ENCODE measurements at regions not wholly inside any gene's neighbourhood (a gene's known extent, or its start where the extent isn't known, plus 50 kb on each side); places are given as distances from the start of the nearest gene placed in this dataset.

DNA sequence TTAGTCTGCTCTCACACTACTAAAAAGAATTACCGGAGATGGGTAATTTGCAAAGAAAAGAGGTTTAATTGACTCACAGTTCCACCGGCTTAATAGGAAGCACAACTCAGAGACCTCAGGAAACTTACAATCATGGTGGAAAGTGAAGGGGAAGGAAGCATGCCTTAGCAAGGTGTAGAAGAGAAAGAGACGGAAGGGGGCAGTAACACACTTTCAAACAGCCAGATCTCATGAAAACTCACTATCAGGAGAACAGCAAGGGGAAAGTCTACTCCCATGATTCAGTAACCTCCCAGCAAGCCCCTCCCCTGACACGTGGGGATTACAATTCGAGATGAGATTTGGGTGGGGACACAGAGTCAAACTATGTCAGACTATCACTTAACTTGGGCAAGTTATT, 236.6 kb upstream of the ANO3 start:
- DNase-seq (ENCODE audit: low read depth) = no peak

DNA sequence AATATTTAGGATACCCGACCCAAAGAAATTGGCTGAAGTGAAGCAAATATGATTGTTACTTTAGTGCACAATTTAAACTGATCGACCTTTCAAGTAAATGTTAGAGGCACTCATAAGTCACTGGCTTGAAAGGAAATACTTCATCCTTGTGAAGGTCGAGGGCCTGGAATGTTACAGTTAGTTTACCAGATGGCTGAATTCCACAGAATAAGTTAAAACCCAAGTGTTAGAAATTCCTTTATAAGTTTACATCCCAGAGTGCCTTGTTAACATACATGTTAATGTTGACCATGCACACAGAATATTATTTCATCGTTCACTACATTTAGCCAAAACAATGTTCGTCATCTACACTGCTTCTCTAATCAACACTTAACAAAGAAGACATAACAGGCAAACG, 235.5 kb upstream of the ANO3 start:
- no peak for DNase-seq (ENCODE audit: low read depth)

DNA sequence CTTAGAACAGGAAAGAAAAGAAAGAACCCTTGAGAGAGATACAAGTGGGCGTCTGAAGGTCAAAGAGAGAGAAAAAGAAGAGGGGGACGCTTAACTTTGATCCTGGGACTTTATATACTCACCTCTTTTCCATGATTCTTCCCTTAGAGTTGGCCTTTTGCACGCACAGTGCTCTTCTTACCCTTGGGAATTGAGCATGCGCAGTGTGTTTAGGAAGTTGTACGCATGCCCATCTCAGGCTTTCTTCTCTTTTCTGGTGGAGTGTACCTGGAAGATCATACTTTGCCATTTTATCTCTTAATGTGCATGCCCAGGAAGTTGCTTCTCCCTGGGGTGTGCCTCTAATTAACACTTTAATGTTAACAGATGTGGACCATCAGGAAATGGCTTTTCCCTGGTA, 229.6 kb upstream of the ANO3 start:
- no peak for DNase-seq (ENCODE audit: low read depth)

DNA sequence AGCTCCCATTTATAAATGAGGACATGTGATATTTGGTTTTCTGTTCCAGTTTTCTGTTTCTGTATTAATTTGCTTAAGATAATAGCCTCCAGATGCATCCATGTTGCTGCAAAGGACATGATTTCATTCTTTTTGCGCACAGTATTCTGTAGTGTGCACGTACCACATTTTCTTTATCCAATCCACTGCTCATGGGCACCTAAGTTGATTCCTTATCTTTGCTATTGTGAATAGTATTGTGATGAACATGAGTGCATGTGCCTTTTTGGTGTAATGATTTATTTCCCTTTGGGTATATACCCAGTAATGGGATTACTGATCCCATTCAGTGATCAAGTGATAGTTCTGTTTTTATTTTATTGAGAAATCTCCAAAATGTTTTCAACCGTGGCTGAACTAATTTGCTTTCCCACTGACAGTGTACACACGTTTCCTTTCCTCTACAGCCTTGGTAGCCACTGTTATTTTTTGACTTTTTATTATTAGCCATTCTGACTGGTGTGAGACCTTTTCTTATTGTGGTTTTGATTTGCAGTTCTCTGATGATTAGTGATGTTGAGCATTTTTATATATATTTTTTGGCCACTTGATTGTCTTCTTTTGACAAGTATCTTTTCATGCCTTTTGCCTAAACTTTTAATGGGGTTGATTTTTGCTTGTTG, 226.0 kb upstream of the ANO3 start:
- no peak for DNase-seq (ENCODE audit: low read depth)

DNA sequence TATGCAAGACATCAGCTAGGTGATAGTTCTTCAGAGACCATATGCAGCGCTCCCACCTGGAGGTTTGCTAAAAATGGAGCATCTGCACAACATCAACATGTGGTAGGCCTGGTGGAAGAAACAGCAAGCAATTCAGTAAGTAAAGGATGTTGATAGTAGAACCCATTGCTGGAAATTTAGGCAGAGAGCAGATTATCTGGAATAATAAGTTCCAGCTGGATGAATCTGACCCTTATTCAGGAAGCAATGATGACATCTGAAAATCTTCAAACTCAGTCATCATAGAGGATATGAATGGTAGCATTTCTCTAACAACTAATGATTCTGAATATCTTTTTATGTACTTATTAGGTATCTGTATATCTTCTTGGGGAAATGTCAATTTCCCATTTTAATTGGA, 225.2 kb upstream of the ANO3 start:
- DNase-seq (ENCODE audit: low read depth) = no peak

DNA sequence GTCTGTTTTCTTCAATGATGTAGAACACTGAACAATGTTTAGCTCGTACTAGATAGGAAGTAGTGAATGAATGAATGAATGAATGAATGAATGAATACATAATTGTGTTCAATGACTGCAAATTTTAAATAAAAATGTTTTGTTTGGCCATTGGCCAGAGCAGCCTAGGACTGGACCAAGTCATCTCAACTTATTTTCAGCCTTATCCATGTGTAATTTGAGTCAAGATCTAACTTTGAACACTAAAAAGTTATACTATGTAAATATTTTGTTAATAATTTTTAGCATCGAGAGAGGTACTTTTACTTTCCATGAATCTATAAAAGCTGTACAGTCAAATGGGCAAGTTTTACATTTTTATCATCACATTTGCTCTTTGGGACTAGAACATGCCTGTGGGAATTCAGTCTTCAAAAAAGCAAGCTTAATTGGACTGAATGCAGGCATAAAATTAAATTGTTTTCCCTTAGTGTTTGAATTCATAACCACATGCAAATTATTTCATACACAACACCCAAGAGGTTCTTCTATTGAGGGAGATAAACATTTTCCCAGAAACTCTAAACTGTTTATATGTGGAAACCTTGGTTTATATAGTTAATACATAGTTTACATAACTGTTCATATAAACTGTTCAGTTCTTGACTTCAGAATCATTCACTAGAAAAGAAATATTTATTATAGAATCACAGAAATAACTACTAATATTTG, 222.1 kb upstream of the ANO3 start:
- no peak for DNase-seq (ENCODE audit: low read depth)

DNA sequence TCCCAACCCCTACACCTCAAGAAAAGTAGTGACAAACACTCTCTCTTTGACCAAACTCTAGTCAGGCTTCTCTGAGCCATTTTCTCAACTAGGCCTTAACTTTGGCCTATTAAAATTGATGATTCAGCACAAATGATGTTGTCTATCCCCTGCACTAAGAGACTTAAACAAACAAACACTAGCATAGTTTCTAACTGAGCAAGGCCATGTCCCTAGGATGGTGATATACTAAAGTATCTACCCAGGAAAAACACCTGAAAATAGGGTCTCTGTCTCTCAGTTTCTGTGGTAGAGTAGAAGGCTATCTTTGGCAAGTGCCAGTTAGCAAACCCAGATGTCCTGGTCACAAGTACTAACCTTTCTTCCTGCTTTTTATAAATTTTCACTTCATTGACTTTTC, 219.7 kb upstream of the ANO3 start:
- DNase-seq (ENCODE audit: low read depth) = no peak

DNA sequence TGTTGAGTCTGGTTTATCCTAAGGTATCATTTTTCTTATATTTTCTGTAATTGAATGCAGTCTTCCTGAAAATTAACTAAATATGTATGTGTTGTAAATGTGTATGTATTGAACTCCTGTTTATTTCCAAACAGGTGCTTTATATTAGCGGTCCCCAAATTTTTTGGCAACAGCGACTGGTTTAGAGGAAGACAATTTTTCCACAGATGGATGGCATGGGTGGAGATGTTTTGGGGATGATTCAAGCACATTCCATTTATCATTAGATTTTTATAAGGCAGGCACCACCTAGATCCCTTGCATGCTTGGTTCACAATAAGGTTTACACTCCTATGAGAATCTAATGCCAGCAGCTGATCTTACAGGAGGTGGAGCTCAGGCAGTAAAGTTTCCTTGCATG, 210.5 kb upstream of the ANO3 start:
- no peak for DNase-seq (ENCODE audit: low read depth)

DNA sequence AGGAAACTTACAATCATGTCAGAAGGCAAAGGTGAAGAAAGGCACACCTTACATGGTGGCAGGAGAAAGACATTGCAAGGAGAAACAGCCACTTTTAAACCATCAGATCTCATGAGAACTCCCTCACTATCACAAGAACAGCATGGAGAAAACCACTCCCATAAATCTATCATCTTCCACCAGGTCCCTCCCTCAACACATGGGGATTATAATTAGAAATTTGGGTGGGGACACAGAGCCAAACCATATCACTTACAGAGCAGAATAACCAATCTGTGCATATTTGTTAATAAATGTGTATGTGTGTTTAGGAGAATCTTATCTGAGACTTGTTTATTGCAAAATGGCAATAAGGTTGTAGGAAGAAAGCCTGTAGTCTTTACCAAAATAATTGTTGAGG, 205.2 kb upstream of the ANO3 start:
- no peak for DNase-seq (ENCODE audit: low read depth)

DNA sequence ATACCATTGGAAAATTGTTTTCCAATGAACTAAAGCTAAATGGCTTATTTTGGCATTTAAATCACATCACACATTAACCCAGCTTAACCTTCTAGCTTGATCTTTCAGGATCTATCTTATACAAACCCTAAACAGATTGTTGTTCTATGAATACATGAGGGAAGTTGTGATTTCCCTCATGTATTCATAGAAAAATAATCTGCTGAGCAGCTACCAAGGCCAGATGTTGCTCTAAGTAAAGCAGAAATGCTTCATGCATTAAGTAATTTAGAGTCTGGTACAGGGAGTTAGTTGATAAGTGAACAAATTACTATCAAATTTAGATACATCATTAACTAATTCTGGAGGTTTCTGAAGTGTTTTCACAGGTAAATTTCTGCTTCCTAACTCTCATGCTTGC, 204.6 kb upstream of the ANO3 start:
- DNase-seq (ENCODE audit: low read depth) = no peak

DNA sequence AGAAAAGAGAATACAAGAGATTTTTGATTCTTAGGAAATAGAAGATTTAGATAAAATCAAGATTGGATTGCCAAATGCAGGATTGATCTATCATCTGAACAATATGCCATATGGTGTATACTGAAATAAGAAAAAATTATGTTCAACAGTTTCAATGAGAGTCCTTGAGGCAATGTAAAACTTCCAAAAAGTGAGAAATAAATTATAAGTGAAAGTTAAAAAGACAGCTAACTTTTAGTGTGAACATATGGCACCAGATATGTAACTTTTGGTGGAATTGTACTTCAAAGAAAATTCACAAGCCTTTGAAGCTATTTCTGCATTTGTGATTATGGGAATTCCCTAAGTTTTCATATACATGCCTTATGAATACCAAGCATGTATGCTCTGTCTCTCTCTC, 200.5 kb upstream of the ANO3 start:
- no peak for DNase-seq (ENCODE audit: low read depth)

DNA sequence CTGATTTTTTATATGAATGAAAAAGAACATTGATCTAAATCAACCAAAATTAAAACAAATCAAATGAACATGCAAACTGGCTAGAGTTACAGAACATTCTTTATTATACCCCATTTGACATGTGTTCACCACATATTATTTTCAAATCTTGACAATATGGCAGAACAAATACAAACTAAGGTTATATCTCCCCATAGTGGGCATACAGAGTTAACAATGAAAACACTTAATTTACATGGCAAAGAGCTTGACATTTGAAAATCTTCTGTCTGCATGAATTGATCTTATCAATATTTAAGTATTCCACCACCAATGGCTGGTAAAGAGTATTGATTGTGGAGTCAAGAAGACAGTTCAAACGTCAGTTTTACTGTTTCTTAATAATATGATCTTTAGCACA, 197.9 kb upstream of the ANO3 start:
- DNase-seq (ENCODE audit: low read depth) = no peak

DNA sequence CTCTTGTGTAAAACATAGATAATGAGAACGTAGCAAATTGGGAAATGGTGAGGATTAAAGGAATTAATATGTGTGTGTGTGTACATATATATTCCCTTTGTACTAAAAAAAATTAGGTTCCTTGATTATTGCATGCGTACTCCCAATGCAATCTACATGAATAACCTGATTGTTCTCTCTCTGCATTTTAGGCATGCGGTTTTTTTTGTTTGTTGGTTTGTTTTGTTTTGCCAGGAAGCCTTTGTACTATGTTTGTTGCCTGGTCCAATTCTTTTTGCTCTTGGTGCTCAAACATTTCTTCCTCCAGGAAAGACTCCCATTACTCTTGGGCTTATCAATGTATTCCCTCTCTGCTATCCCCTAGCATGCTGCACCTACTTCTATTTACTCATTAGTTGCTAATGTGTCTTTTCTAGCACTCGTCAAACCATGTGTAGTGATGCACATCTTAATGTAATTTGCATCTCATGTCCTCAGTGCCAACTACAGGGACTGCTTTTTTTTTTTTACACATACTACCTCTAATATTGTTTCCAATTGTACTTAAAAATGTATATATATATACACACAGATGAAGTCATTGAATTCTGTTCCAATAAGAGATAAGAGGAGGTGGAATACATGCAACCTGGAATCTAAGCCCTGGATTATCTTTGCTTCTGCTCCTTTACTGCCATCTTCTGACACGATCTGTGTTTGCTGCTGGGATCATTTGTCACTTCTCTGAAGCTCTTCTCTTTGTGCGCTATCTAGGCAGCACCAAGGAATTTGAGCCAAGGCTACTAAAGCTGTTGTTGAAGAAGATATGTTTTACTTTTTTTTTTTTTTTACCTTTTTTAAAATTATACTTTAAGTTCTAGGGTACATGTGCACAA, 197.2 kb upstream of the ANO3 start:
- no peak for DNase-seq (ENCODE audit: low read depth)

DNA sequence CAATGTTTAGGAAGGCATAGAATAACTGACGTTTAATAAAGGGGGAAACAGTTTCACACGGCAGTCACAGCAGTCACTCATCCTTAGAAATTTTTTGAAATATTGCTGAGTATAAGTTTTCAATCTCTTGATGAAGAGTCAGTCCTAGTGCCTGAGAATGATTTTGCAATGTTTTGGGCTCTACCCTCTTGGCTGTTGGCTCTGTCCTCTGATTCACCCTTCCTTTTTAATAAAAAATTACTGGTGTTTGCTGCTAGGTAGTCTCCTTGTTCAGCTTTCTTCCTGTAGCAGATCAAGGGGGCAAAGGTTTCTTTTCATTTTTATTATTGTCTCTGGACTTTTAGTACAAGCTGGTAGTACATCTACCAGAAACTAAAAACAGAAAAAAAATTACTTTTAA, 194.3 kb upstream of the ANO3 start:
- DNase-seq (ENCODE audit: low read depth) = no peak

DNA sequence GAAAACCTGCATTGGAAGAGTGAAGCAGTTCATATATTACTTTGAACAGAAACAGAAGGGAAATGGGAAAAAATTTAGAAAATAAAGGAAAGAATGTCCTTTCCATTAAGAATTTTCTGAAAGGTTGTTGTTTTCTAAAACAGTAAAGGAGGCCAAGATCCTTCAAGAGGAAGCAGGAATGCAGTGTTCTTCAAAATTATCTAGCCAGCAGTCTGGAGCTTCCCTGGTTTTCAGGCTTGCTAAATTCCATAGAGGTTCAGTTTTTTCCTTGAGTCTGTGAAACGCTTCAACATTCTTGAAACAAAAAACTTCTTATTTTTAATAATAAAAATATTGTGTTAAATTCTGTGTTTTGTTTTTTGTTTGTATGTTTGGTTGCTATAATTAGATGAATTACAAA, 189.0 kb upstream of the ANO3 start:
- no peak for DNase-seq (ENCODE audit: low read depth)

DNA sequence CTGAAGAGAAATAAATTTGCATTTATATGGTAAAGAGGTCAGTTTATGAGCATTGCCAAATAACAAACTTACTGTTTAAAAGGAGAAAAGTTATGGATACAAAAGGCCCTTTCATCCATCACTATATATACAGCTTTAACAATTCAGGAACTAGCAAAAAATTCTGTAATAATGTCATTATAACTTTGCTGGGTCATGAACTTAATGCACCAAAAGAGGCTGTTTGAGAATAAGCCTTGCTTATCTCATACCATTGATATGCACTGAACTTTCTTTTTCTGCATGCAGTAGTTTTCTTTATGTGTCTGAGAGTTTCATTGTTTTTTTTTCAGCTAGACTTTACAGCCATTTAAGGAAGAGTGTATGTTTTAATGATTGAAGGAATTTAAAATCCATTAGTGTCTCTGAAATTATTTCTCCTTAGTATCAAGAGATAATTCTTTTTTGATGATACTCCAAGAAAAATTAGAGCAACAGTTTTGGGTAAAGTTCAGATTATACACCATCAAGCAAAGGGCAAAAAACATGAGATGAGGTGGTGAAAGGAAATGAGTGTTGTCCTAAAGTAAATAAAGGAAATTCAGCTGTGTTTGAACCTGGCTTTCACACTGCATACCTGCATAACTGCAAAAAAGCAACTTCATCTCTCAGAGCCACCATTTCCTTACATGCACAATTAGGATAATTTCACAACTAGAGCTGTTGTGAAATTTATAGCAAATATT, 188.2 kb upstream of the ANO3 start:
- DNase-seq (ENCODE audit: low read depth) = no peak

DNA sequence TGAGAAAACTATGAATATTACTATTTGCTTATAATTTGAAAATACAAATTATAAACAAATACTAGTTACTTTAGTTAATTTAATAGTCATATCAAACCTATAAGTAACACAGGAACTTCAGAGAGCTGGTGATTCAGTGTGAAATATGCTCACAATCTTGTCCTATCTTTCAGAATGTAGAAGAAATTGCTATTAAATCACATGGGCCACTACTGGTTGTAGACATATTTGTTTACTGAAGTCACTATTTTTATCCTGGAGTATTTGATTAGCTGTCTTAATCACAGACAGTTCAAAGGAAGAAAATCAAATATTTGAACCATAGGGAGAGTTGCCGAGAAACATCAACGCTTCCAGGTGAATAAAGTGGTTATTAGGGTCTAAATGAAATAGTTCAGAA, 187.6 kb upstream of the ANO3 start:
- no peak for DNase-seq (ENCODE audit: low read depth)

DNA sequence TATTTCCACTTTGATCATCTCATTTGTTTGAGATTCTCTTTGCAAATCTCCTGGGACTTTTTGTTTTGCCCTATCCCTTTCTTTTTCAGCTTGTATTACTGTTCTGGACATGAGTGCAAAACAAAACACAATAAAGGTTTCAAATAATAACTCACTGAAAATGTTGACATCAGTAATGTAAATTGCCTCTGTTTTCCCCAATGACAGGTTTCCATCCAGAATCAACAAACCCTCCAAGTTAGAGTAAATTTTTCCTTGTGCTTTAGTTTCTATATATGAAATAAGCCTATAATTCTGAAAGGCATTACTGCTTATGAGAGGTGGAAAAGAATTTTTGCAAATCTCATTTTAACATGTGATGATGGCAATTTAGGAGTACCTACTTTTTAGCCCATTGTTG, 187.0 kb upstream of the ANO3 start:
- DNase-seq (ENCODE audit: low read depth) = no peak

DNA sequence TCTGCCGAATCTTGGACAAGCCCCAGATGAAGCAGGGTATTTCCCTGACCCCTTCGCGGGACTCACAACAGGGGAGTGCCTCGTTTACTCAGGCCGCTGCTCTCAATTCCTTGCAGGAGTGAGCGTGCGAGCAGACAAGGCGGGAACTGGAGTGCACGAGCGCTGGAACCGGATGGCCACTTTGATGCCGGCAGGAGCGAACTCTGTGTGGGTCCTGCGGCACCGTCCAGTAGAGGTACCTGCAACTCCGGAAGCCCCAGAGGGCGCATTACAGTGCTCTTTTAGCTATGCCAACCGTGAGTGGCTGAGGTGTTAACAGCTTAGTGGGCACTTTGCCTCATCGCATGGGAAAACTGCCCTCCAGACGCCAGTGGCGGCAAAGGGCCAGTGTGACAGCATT, 182.3 kb upstream of the ANO3 start:
- no peak for DNase-seq (ENCODE audit: low read depth)

DNA sequence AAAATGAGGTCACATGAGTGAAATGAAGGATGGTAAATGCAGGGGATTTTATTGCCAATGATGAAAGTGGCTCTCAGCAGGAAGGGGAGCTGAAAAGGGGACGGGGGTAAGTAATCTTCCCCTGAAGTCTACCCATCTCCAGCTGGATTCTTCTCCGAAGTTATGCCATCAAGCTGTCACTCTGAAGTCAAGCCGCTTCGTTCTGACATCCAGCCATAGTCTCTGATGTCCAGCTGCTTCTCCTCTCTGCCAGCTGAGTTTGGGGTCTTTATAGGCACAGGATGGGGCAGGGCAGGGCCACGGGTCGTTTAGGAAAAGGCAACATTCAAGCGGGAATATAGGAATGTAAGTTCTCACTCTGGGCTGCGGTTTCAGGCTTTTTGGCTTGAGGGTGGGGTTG, 181.9 kb upstream of the ANO3 start:
- DNase-seq (ENCODE audit: low read depth) = no peak

DNA sequence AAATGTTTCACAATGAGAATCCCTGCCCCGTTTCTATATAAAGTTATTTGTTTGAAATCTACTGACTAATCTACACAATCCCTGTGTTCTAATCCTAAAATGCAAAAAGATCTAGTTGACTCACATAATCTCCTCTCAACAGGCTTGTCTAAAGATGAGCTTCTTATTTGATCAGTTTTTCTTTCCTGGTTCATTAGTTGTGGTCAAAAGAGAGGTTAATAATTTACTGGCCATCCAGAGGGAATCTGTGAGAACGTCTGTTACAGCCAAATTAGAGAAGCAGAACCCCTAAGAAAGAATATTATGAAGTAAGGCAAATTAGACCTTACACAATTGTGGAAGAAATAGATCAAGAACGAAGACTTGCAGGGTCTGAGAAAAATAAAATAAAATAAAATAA, 173.7 kb upstream of the ANO3 start:
- no peak for DNase-seq (ENCODE audit: low read depth)

DNA sequence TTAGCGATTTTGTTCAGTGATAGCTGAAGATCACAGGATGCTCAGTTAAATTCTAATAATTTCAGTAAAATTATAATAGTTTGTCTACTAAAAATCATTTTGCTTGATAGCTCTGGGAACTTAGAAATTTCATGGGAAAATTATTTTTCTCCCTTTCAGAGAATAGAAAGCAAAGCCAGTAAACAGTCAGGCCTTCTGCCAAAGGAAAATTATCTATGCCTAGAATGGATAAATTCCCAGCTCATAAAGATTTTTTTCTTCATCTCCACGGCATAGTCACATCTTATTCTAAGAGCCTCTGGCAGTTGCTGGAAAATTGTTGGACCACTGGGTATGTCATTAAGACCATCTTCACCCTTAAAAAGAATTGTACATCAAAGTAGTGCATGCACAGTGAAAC, 169.6 kb upstream of the ANO3 start:
- no peak for DNase-seq (ENCODE audit: low read depth)

DNA sequence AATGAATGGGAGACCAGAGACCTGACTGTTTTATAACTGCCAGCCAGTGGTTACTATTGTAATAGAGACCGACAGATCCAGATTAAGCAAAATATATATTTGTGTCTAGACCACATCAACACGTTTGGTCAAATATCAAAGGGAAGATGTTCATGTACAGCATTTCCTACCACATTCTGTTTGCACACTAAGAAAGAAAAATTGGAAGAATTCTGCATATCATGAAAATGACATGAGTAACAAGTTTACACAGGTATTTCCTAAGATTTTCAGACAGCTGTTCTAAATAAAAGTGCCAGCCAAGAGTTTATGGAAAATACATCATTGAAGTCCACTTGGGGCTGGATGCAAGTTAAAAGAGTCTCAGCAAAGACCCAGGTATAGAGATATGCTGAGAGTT, 145.5 kb upstream of the ANO3 start:
- DNase-seq (ENCODE audit: low read depth) = no peak
